Heart left ventricle (tissue), 13 donors: ENCODE measurements at regions not wholly inside any gene's neighbourhood (a gene's known extent, or its start where the extent isn't known, plus 50 kb on each side); places are given as distances from the start of the nearest gene placed in this dataset.

Experiments used
- CTCF ChIP-seq, 12 donors: fragments of 200-600 bp; sonication (generic) in 4 of 12; IDR thresholded peaks; one replicate each; pipeline versions ENCODE4 v1.5.0 to v1.8.0; 2018 to 2022; ENCODE audit warnings: antibody characterized with exemption in 12 of 12, mild to moderate bottlenecking in 5 of 12
- POLR2A ChIP-seq, 2 donors: fragments of 450-650 bp; IDR thresholded peaks; one replicate each; pipeline ENCODE4 v1.6.1; 2017; ENCODE audit warnings: antibody characterized with exemption in 2 of 2, mild to moderate bottlenecking in 2 of 2, moderate library complexity in 2 of 2
- donor health status: ischemic (EF 13 %, LVEDD 7.1; RV severe dilation, severe dysfunction).
- donor health status: DM: no; HTN: yes; CAD: no.
- donor health status: DM: no; HTN: no; CAD: no.
- donor health status: ischemic (EF 25% LVEDD 6.9; RV normal size, moderate dysfunction).
- donor health status: ischemic (EF 25% LVEDD 5.7; RV mildly dilated, moderate dysfunction).
- donor health status: ischemic (EF 35%, LVEDD 5.7; RV mildly dilated, moderate dysfunction).
- donor health status: nonischemic (EF 11% LVEDD 7.7; RV severe dilation, severe dysfunction).
- donor health status: DM: yes; HTN: yes; CAD: no.
- donor health status: PGD.
- donor health status: ischemic (EF 29% LVEDD 5.4; RV normal size, mild dysfunction).
- donor health status: nonischemic (EF 23%, LVEDD 6.1; RV moderate dilation, normal function).

- TF ChIP-seq CTCF (IDR thresholded peaks at IDR 0.05) (no peak), POLR2A (IDR thresholded peaks at IDR 0.05) (no peak)
Observed at GRCh38 chr6:5840734-5841390, 165.9 kb downstream of the NRN1 start.
